ENCODE measurements at regions not wholly inside any gene's neighbourhood (a gene's known extent, or its start where the extent isn't known, plus 50 kb on each side); places are given as distances from the start of the nearest gene placed in this dataset.

- no peak overlapping the region for H3K4me3 ChIP-seq (ENCODE audit: low read length)
- TF ChIP-seq CTCF (conservative IDR thresholded peaks at IDR 0.05; ENCODE audit: low read depth, low read length), result no peak
- DNase-seq (ENCODE audit: low read depth), result no peak
These were observed 391.7 kb upstream of the OR4E1 start for GRCh38 chr14:22065347-22065746.

- no peak overlapping the region for H3K4me3 ChIP-seq (ENCODE audit: low read length)
- TF ChIP-seq CTCF (conservative IDR thresholded peaks at IDR 0.05; ENCODE audit: low read depth, low read length), result no peak
- DNase-seq (ENCODE audit: low read depth), result no peak
These were observed 385.6 kb upstream of the OR4E1 start for GRCh38 chr14:22059201-22059600.

GRCh38 chr14:22052795-22053194 is 379.2 kb upstream of the OR4E1 start:
- no peak for DNase-seq (ENCODE audit: low read depth)
- TF ChIP-seq CTCF (conservative IDR thresholded peaks at IDR 0.05; ENCODE audit: low read depth, low read length), result no peak
- no peak overlapping the region for H3K4me3 ChIP-seq (ENCODE audit: low read length)

GRCh38 chr14:22047115-22047514 is 373.5 kb upstream of the OR4E1 start:
- no peak for DNase-seq (ENCODE audit: low read depth)
- peak; percentile 62 for TF ChIP-seq CTCF (conservative IDR thresholded peaks at IDR 0.05; ENCODE audit: low read depth, low read length)
- no peak overlapping the region for H3K4me3 ChIP-seq (ENCODE audit: low read length)

- DNase-seq (ENCODE audit: low read depth), result no peak
- TF ChIP-seq CTCF (conservative IDR thresholded peaks at IDR 0.05; ENCODE audit: low read depth, low read length), result no peak
- H3K4me3 ChIP-seq (ENCODE audit: low read length), result no peak overlapping the region
These were observed 372.4 kb upstream of the OR4E1 start for GRCh38 chr14:22046063-22046462.

- no peak for DNase-seq (ENCODE audit: low read depth)
- no peak overlapping the region for H3K4me3 ChIP-seq (ENCODE audit: low read length)
- no peak for TF ChIP-seq CTCF (conservative IDR thresholded peaks at IDR 0.05; ENCODE audit: low read depth, low read length)
These were observed 370.6 kb upstream of the OR4E1 start for GRCh38 chr14:22044193-22044592.

GRCh38 chr14:22040781-22041125 is 367.1 kb upstream of the OR4E1 start:
- no peak for TF ChIP-seq CTCF (conservative IDR thresholded peaks at IDR 0.05; ENCODE audit: low read depth, low read length)
- DNase-seq (ENCODE audit: low read depth), result no peak
- no peak overlapping the region for H3K4me3 ChIP-seq (ENCODE audit: low read length)

Data from retinal pigment epithelial cell (primary cell).